Panc1 (cell line): ENCODE measurements at regions not wholly inside any gene's neighbourhood (a gene's known extent, or its start where the extent isn't known, plus 50 kb on each side); places are given as distances from the start of the nearest gene placed in this dataset.

Experiments
- ATAC-seq: fragments of 200-7000 bp; cut with Tn5 transposase; 2 replicates; pipeline ENCODE4 v1.9.1; 2020; ENCODE audit warnings: mild to moderate bottlenecking, moderate library complexity
- BruUV-seq: library from RNA; stranded (reverse); fragments of 400-500 nt; replicated peaks from 2 replicates; lab custom pipeline; 2021; lab: Mats Ljungman, UMichigan
- CTCF ChIA-PET: fragments of 300-600 bp; sonication (Branson Sonifier 250); formaldehyde crosslinking; loops from one replicate; lab custom pipeline; 2022; ENCODE audit warnings: antibody characterized with exemption; lab: Charles Lee
- POLR2A ChIA-PET: fragments of 300-600 bp; sonication (Branson Sonifier 250); formaldehyde crosslinking; loops from one replicate; lab custom pipeline; 2022; ENCODE audit warnings: antibody characterized with exemption; lab: Charles Lee
- DNase-seq: peaks from one replicate; pipeline ENCODE4 v3.0.0-alpha.2; 2010; ENCODE audit warnings: low read depth, low spot score
- H3K27ac ChIP-seq: 2 replicates; pipeline ENCODE4 v1.5.1; 2011; ENCODE audit warnings: mild to moderate bottlenecking, low read length, inconsistent platforms
- H3K27me3 ChIP-seq: fragments of 200-500 bp; sonication (Bioruptor generic); 2 replicates; pipeline ENCODE4 v1.6.0; 2014; ENCODE audit warnings: low read length, inconsistent platforms; ENCODE audit not compliant: control insufficient read depth, insufficient read depth
- H3K36me3 ChIP-seq: fragments of 200-500 bp; sonication (Bioruptor generic); 2 replicates; pipeline ENCODE4 v1.5.1; 2014; ENCODE audit warnings: inconsistent platforms, mild to moderate bottlenecking, low read length, moderate library complexity; ENCODE audit not compliant: control insufficient read depth, insufficient read depth
- H3K4me1 ChIP-seq: 2 replicates; pipeline ENCODE4 v1.5.1; 2011; ENCODE audit warnings: inconsistent platforms, mild to moderate bottlenecking, low read length, moderate library complexity; ENCODE audit not compliant: control insufficient read depth, insufficient read depth
- H3K4me3 ChIP-seq, 2 experiments: 2 replicates each; pipeline ENCODE4 v1.5.1; 2011 to 2012; ENCODE audit warnings: low read depth in 2 of 2, low read length in 2 of 2, mild to moderate bottlenecking in 2 of 2, inconsistent platforms in 1 of 2, moderate library complexity in 1 of 2
- H3K9me3 ChIP-seq: fragments of 200-500 bp; sonication (Bioruptor generic); 2 replicates; pipeline ENCODE4 v1.5.1; 2014; ENCODE audit warnings: low read depth, mild to moderate bottlenecking, inconsistent platforms, low read length, moderate library complexity; ENCODE audit not compliant: control insufficient read depth, insufficient read depth
- POLR2AphosphoS5 ChIP-seq: IDR thresholded peaks from 2 replicates; pipeline ENCODE4 v1.6.1; 2012; ENCODE audit warnings: mild to moderate bottlenecking, low read depth, low read length, moderate library complexity
- REST ChIP-seq, 2 experiments: IDR thresholded peaks; 2 replicates each; pipeline ENCODE4 v1.6.1; 2011 to 2012; ENCODE audit warnings: low read depth in 2 of 2, control low read depth in 1 of 2, low read length in 1 of 2, mild to moderate bottlenecking in 1 of 2, moderate library complexity in 1 of 2; ENCODE audit not compliant: insufficient read depth in 1 of 2
- SIN3A ChIP-seq: IDR thresholded peaks from 2 replicates; pipeline ENCODE4 v1.6.1; 2012; ENCODE audit warnings: low read depth, mild to moderate bottlenecking, low read length, moderate library complexity, borderline replicate concordance; ENCODE audit not compliant: insufficient read depth
- TCF7L2 ChIP-seq: IDR thresholded peaks from 2 replicates; pipeline ENCODE4 v1.6.1; 2011; ENCODE audit warnings: mild to moderate bottlenecking, low read depth, low read length, inconsistent platforms
- in situ Hi-C: cut with HindIII; loops from 2 replicates; pipeline ENCODE4 v1.10.0; 2016; ENCODE audit warnings: low sequenced_read_pairs, low pct_unique_long_range_greater_than_20kb
- intact Hi-C: fragments of 100-400 bp; cut with micrococcal nuclease; formaldehyde crosslinking; loops from one replicate; pipeline ENCODE4 v1.10.0; 2022; ENCODE audit not compliant: unreplicated experiment
- TF ChIP-seq, protein P1 (sequence below): fragments of 450-650 bp; IDR thresholded peaks from 2 replicates; pipeline ENCODE4 v1.5.1; 2017; ENCODE audit warnings: mild to moderate bottlenecking

DNA sequence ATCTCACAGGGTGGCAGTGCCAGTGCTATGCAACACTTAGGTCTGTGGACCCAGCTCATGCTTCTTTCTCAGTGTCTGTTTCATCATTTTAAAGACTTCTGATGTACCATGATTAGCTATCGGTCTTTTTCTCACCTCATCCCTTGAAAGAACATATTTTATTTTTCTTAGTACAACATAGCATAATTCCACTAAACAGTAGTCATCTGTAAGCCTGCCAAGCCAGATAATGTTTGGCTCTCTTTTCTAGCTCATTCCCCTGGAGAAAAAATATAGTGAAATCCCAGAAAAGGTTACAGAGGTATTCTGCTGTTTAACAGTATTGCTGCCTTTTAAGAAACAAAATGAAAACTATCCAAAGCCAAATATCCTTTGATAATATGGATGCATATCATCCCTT, 177.0 kb upstream of the MMS22L start:
- ChIA-PET CTCF (no interaction called here), POLR2A (no interaction called here)
- TF ChIP-seq, protein P1, sequence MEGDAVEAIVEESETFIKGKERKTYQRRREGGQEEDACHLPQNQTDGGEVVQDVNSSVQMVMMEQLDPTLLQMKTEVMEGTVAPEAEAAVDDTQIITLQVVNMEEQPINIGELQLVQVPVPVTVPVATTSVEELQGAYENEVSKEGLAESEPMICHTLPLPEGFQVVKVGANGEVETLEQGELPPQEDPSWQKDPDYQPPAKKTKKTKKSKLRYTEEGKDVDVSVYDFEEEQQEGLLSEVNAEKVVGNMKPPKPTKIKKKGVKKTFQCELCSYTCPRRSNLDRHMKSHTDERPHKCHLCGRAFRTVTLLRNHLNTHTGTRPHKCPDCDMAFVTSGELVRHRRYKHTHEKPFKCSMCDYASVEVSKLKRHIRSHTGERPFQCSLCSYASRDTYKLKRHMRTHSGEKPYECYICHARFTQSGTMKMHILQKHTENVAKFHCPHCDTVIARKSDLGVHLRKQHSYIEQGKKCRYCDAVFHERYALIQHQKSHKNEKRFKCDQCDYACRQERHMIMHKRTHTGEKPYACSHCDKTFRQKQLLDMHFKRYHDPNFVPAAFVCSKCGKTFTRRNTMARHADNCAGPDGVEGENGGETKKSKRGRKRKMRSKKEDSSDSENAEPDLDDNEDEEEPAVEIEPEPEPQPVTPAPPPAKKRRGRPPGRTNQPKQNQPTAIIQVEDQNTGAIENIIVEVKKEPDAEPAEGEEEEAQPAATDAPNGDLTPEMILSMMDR: no peak
- no peak for TF ChIP-seq TCF7L2
- no peak for TF ChIP-seq REST (IDR thresholded peaks at IDR 0.05; ENCODE audit: insufficient read depth in 1 of 2, low read depth in 2 of 2, low read length in 1 of 2)
- no peak for TF ChIP-seq SIN3A
- no peak for TF ChIP-seq POLR2AphosphoS5
- Histone ChIP-seq H3K27ac (no peak overlapping the region), H3K36me3 (no peaks in the 10 kb centered on the region), H3K9me3 (no peaks in the 10 kb centered on the region), H3K4me3 (no peak overlapping the region), H3K4me1 (no peaks in the 10 kb centered on the region), H3K27me3 (no peaks in the 10 kb centered on the region)
- intact Hi-C loops: no loop called here
- in situ Hi-C loops: no loop called here
- no TSS peak for BruUV-seq
- DNase-seq (no peak), ATAC-seq (no peak)

DNA sequence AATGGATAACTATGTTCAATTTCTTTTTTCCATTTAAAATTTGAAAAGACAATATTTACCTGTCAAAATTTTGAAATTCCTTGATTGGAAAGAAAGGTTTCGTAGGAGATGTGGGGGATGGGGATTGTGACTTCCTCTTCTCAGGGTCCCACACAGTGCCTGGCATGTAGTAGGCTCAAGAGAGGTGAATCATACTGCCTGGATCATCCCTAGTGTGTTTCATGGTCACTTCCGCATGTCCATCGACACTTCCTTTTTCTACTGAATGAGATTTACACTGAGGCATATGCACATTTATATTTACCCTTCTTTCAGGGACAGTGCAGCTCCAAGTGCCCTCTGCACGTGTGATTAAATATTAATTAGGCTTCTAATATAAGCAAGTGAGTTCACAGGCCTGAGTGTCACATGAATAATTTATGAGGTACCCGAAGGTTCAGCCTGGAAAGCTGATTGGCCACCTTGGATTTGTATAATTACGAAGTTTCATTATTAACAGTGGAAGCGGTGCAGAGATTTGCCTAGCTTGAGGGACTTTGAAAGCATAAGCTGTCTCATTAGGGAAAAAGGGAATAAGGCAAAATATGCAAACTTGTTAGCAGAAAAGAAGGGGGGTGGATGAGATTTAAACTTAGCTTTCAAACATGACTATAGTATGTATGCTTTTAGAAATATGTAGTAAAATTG, 177.5 kb upstream of the MMS22L start:
- H3K27ac ChIP-seq: no peak overlapping the region
- POLR2A ChIA-PET: no interaction called here
- H3K4me3 ChIP-seq: no peak overlapping the region
- TF ChIP-seq REST (IDR thresholded peaks at IDR 0.05; ENCODE audit: insufficient read depth in 1 of 2, low read depth in 2 of 2, low read length in 1 of 2) (no peak), SIN3A (no peak), TCF7L2 (no peak), POLR2AphosphoS5 (no peak)
- TF ChIP-seq, protein P1: no peak
- H3K27me3 ChIP-seq: no peaks in the 10 kb centered on the region
- in situ Hi-C loops: no loop called here
- ATAC-seq (no peak), DNase-seq (no peak)
- no peaks in the 10 kb centered on the region for H3K9me3 ChIP-seq
- no peaks in the 10 kb centered on the region for H3K4me1 ChIP-seq
- intact Hi-C loops: no loop called here
- no peaks in the 10 kb centered on the region for H3K36me3 ChIP-seq
- CTCF ChIA-PET: no interaction called here
- no TSS peak for BruUV-seq
